PC-3 (cell line): ENCODE measurements at regions not wholly inside any gene's neighbourhood (a gene's known extent, or its start where the extent isn't known, plus 50 kb on each side); places are given as distances from the start of the nearest gene placed in this dataset.

Experiments
- ATAC-seq: fragments of 200-7000 bp; cut with Tn5 transposase; 2 replicates; pipeline ENCODE4 v1.9.1; 2020; ENCODE audit warnings: mild to moderate bottlenecking, moderate library complexity
- BruUV-seq: library from RNA; stranded (reverse); fragments of 400-500 nt; replicated peaks from 2 replicates; lab custom pipeline; 2021; lab: Mats Ljungman, UMichigan
- CTCF ChIA-PET: fragments of 300-600 bp; sonication (Branson Sonifier 250); formaldehyde crosslinking; loops from one replicate; lab custom pipeline; 2022; ENCODE audit warnings: antibody characterized with exemption; lab: Charles Lee
- POLR2A ChIA-PET: fragments of 300-600 bp; sonication (Branson Sonifier 250); formaldehyde crosslinking; loops from one replicate; lab custom pipeline; 2022; ENCODE audit warnings: antibody characterized with exemption; ENCODE audit not compliant: unreplicated experiment; lab: Charles Lee
- DNase-seq: peaks from one replicate; pipeline ENCODE4 v3.0.0-alpha.2; 2015
- H2AFZ ChIP-seq: fragments of 300-600 bp; sonication (generic); 2 replicates; pipeline ENCODE4 v1.6.0; 2016; ENCODE audit warnings: antibody characterized with exemption, low read length
- H3F3A ChIP-seq: fragments of 300-600 bp; sonication (generic); one replicate; pipeline ENCODE4 v1.6.0; 2017; ENCODE audit warnings: antibody characterized with exemption, low read length, control low read depth, mild to moderate bottlenecking; ENCODE audit not compliant: unreplicated experiment
- H3K27ac ChIP-seq: fragments of 300-600 bp; sonication (generic); 2 replicates; pipeline ENCODE4 v1.5.1; 2016; ENCODE audit warnings: mild to moderate bottlenecking, low read length
- H3K27me3 ChIP-seq: fragments of 300-600 bp; sonication (generic); 2 replicates; pipeline ENCODE4 v1.6.1; 2016; ENCODE audit warnings: low read length, mixed read lengths
- H3K36me3 ChIP-seq: fragments of 300-600 bp; sonication (generic); 2 replicates; pipeline ENCODE4 v1.6.1; 2016; ENCODE audit warnings: low read depth, mixed run types, low read length, mixed read lengths
- H3K4me1 ChIP-seq: fragments of 300-600 bp; sonication (generic); 2 replicates; pipeline ENCODE4 v1.5.1; 2016; ENCODE audit warnings: low read length; ENCODE audit not compliant: insufficient read depth
- H3K4me2 ChIP-seq: fragments of 300-600 bp; sonication (generic); 2 replicates; pipeline ENCODE4 v1.6.0; 2016; ENCODE audit warnings: low read length
- H3K4me3 ChIP-seq: fragments of 300-600 bp; sonication (generic); 2 replicates; pipeline ENCODE4 v1.5.1; 2016; ENCODE audit warnings: mild to moderate bottlenecking, low read length, mixed read lengths
- H3K79me2 ChIP-seq: fragments of 300-600 bp; sonication (generic); 2 replicates; pipeline ENCODE4 v1.6.1; 2017; ENCODE audit warnings: low read length, mixed read lengths
- H3K9ac ChIP-seq: fragments of 300-600 bp; sonication (generic); 2 replicates; pipeline ENCODE4 v1.6.0; 2016; ENCODE audit warnings: mild to moderate bottlenecking, low read length
- H3K9me2 ChIP-seq: fragments of 300-600 bp; sonication (generic); replicated peaks from 2 replicates; pipeline ENCODE4 v1.6.1; 2016; ENCODE audit warnings: mixed run types, low read length, mixed read lengths
- H3K9me3 ChIP-seq: fragments of 300-600 bp; sonication (generic); 2 replicates; pipeline ENCODE4 v1.6.1; 2016; ENCODE audit warnings: low read length, mixed read lengths
- H4K20me1 ChIP-seq: fragments of 300-600 bp; sonication (generic); 2 replicates; pipeline ENCODE4 v1.6.1; 2016; ENCODE audit warnings: low read length, mixed read lengths
- EZH2 ChIP-seq: fragments of 300-600 bp; sonication (generic); IDR thresholded peaks from one replicate; pipeline ENCODE4 v1.6.1; 2017; ENCODE audit warnings: antibody characterized with exemption, mild to moderate bottlenecking, low read length; ENCODE audit not compliant: unreplicated experiment
- EZH2phosphoT487 ChIP-seq: fragments of 300-600 bp; sonication (generic); IDR thresholded peaks from 2 replicates; pipeline ENCODE4 v1.6.1; 2018; ENCODE audit warnings: mild to moderate bottlenecking, antibody characterized with exemption, low read length, borderline replicate concordance
- intact Hi-C: fragments of 100-400 bp; cut with micrococcal nuclease; formaldehyde crosslinking; loops from 2 replicates; pipeline ENCODE4 v1.9.0; 2023
- TF ChIP-seq, protein P1 (sequence below): fragments of 300-600 bp; sonication (generic); conservative IDR thresholded peaks from 2 replicates; pipeline ENCODE4 v1.5.1; 2017; ENCODE audit warnings: antibody characterized with exemption, low read depth, mild to moderate bottlenecking, low read length

- intact Hi-C loops = loop anchor here (10.0 kb wide), 1 partner anchor 181 kb away; no protein-coding TSS in a partner anchor
- BruUV-seq = no TSS peak
Measured at GRCh38 chr9:73056245-73056644, 95.4 kb upstream of the ANXA1 start.

GRCh38 chr9:73054091-73054490, 97.6 kb upstream of the ANXA1 start:
- Histone ChIP-seq H3K27me3 (peaks cover 43% of the 10 kb centered on the region), H3K9ac (no peak overlapping the region), H3K4me1 (no peaks in the 10 kb centered on the region), H3K4me2 (no peak overlapping the region), H3K9me2 (no peaks in the 10 kb centered on the region), H3F3A (no peaks in the 10 kb centered on the region), H3K36me3 (no peaks in the 10 kb centered on the region), H2AFZ (no peak overlapping the region), H4K20me1 (no peaks in the 10 kb centered on the region), H3K9me3 (no peaks in the 10 kb centered on the region), H3K4me3 (no peak overlapping the region), H3K27ac (no peak overlapping the region), H3K79me2 (no peaks in the 10 kb centered on the region)
- no peak for TF ChIP-seq EZH2
- no peak for TF ChIP-seq EZH2phosphoT487
- TF ChIP-seq, protein P1, sequence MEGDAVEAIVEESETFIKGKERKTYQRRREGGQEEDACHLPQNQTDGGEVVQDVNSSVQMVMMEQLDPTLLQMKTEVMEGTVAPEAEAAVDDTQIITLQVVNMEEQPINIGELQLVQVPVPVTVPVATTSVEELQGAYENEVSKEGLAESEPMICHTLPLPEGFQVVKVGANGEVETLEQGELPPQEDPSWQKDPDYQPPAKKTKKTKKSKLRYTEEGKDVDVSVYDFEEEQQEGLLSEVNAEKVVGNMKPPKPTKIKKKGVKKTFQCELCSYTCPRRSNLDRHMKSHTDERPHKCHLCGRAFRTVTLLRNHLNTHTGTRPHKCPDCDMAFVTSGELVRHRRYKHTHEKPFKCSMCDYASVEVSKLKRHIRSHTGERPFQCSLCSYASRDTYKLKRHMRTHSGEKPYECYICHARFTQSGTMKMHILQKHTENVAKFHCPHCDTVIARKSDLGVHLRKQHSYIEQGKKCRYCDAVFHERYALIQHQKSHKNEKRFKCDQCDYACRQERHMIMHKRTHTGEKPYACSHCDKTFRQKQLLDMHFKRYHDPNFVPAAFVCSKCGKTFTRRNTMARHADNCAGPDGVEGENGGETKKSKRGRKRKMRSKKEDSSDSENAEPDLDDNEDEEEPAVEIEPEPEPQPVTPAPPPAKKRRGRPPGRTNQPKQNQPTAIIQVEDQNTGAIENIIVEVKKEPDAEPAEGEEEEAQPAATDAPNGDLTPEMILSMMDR = no peak
- BruUV-seq = no TSS peak
- DNase-seq = no peak
- ATAC-seq = no peak
- intact Hi-C loops = loop anchor here (10.0 kb wide), 1 partner anchor 179 kb away; no protein-coding TSS in a partner anchor
- ChIA-PET POLR2A (no interaction called here), CTCF (no interaction called here)

More at GRCh38 chr9:73056245-73056644, 95.4 kb upstream of the ANXA1 start:
- CTCF ChIA-PET = no interaction called here
- H3K4me2 ChIP-seq = no peak overlapping the region
- DNase-seq = no peak
- H3K9me3 ChIP-seq = no peaks in the 10 kb centered on the region
- no peak overlapping the region for H2AFZ ChIP-seq
- no peaks in the 10 kb centered on the region for H3K9me2 ChIP-seq
- H3K36me3 ChIP-seq = no peaks in the 10 kb centered on the region
- no peaks in the 10 kb centered on the region for H4K20me1 ChIP-seq
- TF ChIP-seq EZH2 (no peak), EZH2phosphoT487 (no peak)
- TF ChIP-seq, protein P1 = no peak
- H3F3A ChIP-seq = no peaks in the 10 kb centered on the region
- no peaks in the 10 kb centered on the region for H3K4me1 ChIP-seq
- H3K79me2 ChIP-seq = no peaks in the 10 kb centered on the region
- no peak overlapping the region for H3K9ac ChIP-seq
- H3K27me3 ChIP-seq = peaks cover 55% of the 10 kb centered on the region
- H3K27ac ChIP-seq = no peak overlapping the region
- POLR2A ChIA-PET = no interaction called here
- no peak overlapping the region for H3K4me3 ChIP-seq
- no peak for ATAC-seq

DNA sequence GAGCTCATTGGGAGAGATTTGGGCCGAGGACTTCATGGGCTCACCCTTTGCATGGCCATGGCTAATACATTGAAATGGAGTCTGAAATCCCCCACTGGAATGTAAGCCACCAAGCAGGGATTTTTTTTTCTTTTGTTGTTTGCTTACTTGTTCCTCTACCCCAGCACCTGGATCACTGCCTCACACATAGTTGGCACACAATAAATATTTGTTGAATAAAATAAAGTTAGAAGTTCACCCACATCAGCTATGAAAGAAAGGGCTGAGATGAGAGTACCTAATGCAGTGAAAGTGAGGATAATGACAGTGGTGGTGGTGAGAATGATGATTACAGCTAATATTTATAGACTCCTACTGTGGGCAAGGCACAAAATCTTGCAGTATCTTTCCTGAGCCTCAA, 98.1 kb upstream of the ANXA1 start:
- no peak overlapping the region for H3K27ac ChIP-seq
- H3K27me3 ChIP-seq = peaks cover 39% of the 10 kb centered on the region
- no peaks in the 10 kb centered on the region for H3K79me2 ChIP-seq
- no peak overlapping the region for H3K4me3 ChIP-seq
- DNase-seq (no peak), ATAC-seq (no peak)
- no peak overlapping the region for H3K9ac ChIP-seq
- intact Hi-C loops = loop anchor here (2.0 to 10.0 kb wide), 2 partner anchors 17 to 179 kb away; no protein-coding TSS in a partner anchor
- H3K4me1 ChIP-seq = no peaks in the 10 kb centered on the region
- TF ChIP-seq EZH2phosphoT487 = no peak
- TF ChIP-seq EZH2 = no peak
- TF ChIP-seq, protein P1 = no peak
- H3K9me3 ChIP-seq = no peaks in the 10 kb centered on the region
- no peaks in the 10 kb centered on the region for H3F3A ChIP-seq
- POLR2A ChIA-PET = no interaction called here
- H4K20me1 ChIP-seq = no peaks in the 10 kb centered on the region
- CTCF ChIA-PET = no interaction called here
- H2AFZ ChIP-seq = no peak overlapping the region
- H3K36me3 ChIP-seq = no peaks in the 10 kb centered on the region
- no TSS peak for BruUV-seq
- H3K9me2 ChIP-seq = no peaks in the 10 kb centered on the region
- no peak overlapping the region for H3K4me2 ChIP-seq
